Suprapubic skin (tissue), 3 donors: ENCODE measurements at regions not wholly inside any gene's neighbourhood (a gene's known extent, or its start where the extent isn't known, plus 50 kb on each side); places are given as distances from the start of the nearest gene placed in this dataset.
"Not testable (repeated sequence)": the region's sequence is repeated elsewhere in the genome, so short reads cannot be mapped to it uniquely, and the experiment has no call there.

ENCODE experiments used
- EP300 ChIP-seq: sonication (generic); formaldehyde crosslinking; IDR thresholded peaks from one replicate; pipeline ENCODE4 v1.6.1; 2017; ENCODE audit warnings: antibody characterized with exemption
- TF ChIP-seq, protein P1 (sequence below), 2 donors: fragments of 200-600 bp in 1 of 2; fragments of 450-650 bp in 1 of 2; sonication (generic) in 1 of 2; IDR thresholded peaks; one replicate each; pipeline ENCODE4 v1.5.1; 2016 to 2019; ENCODE audit warnings: antibody characterized with exemption in 2 of 2, mild to moderate bottlenecking in 1 of 2, moderate library complexity in 1 of 2

DNA sequence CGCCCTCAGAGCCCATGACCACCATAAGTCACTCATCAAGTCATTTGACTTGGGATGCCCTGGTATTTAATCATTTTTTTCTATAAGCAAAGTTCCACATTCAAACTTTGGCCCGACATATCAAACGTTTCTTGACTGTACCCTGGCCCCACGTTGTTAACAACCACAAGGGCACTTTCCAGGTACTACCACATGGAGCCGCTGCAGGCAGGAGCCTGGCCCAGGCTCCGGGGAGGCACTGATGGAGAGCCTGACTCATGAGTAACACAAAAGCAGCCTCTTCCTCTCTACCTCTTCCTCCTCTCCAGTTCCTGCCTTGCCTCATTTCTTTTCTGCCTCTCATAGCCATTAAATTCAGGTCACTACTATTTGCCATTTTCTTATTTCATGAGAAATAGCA, 95.9 kb upstream of the ADORA2B start:
- TF ChIP-seq, protein P1, sequence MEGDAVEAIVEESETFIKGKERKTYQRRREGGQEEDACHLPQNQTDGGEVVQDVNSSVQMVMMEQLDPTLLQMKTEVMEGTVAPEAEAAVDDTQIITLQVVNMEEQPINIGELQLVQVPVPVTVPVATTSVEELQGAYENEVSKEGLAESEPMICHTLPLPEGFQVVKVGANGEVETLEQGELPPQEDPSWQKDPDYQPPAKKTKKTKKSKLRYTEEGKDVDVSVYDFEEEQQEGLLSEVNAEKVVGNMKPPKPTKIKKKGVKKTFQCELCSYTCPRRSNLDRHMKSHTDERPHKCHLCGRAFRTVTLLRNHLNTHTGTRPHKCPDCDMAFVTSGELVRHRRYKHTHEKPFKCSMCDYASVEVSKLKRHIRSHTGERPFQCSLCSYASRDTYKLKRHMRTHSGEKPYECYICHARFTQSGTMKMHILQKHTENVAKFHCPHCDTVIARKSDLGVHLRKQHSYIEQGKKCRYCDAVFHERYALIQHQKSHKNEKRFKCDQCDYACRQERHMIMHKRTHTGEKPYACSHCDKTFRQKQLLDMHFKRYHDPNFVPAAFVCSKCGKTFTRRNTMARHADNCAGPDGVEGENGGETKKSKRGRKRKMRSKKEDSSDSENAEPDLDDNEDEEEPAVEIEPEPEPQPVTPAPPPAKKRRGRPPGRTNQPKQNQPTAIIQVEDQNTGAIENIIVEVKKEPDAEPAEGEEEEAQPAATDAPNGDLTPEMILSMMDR (IDR thresholded peaks at IDR 0.05) = peak; percentile 28 to 34
- TF ChIP-seq EP300 = not testable (repeated sequence)
